Forelimb muscle (tissue), 1 donor: ENCODE measurements at regions not wholly inside any gene's neighbourhood (a gene's known extent, or its start where the extent isn't known, plus 50 kb on each side); places are given as distances from the start of the nearest gene placed in this dataset.

ENCODE experiments used
- DNase-seq: peaks from one replicate; pipeline ENCODE4 v3.0.0-alpha.2; 2013; ENCODE audit warnings: low read depth

- DNase-seq, result no peak
Measured at GRCh38 chr13:46983881-46984280, 87.0 kb upstream of the HTR2A start.

- no peak for DNase-seq
Measured at GRCh38 chr13:46982856-46983582, 86.2 kb upstream of the HTR2A start.

- no peak for DNase-seq
Measured at GRCh38 chr13:46975173-46975572, 78.3 kb upstream of the HTR2A start.

- no peak for DNase-seq
Measured at GRCh38 chr13:46968450-46968849, 71.6 kb upstream of the HTR2A start.

- no peak for DNase-seq
Measured at GRCh38 chr13:46964789-46965527, 68.1 kb upstream of the HTR2A start.

GRCh38 chr13:46963904-46964303 lies 67.1 kb upstream of the HTR2A start:
- no peak for DNase-seq

- no peak for DNase-seq
Measured at GRCh38 chr13:46962281-46962941, 65.6 kb upstream of the HTR2A start.

- no peak for DNase-seq
Measured at GRCh38 chr13:46961719-46962118, 64.9 kb upstream of the HTR2A start.

- no peak for DNase-seq
Measured at GRCh38 chr13:46953941-46954340, 57.1 kb upstream of the HTR2A start.

GRCh38 chr13:46953331-46953730 lies 56.5 kb upstream of the HTR2A start:
- no peak for DNase-seq

GRCh38 chr13:46951516-46951915 lies 54.7 kb upstream of the HTR2A start:
- DNase-seq, result no peak

- no peak for DNase-seq
Measured at GRCh38 chr13:46949211-46949610, 52.4 kb upstream of the HTR2A start.

- DNase-seq, result no peak
Measured at GRCh38 chr13:46948338-46948737, 51.5 kb upstream of the HTR2A start.

GRCh38 chr13:46947425-46948191 lies 50.8 kb upstream of the HTR2A start:
- DNase-seq, result no peak
